GM21825 (cell line): ENCODE measurements at regions not wholly inside any gene's neighbourhood (a gene's known extent, or its start where the extent isn't known, plus 50 kb on each side); places are given as distances from the start of the nearest gene placed in this dataset.
"Not testable (repeated sequence)": the region's sequence is repeated elsewhere in the genome, so short reads cannot be mapped to it uniquely, and the experiment has no call there.

Experiments used
- ATAC-seq: cut with Tn5 transposase; IDR thresholded peaks from one replicate; pipeline ENCODE4 v1.9.1; 2021; ENCODE audit warnings: mild to moderate bottlenecking, moderate library complexity; ENCODE audit not compliant: unreplicated experiment

GRCh38 chr5:154702477-154702876 is 52.7 kb upstream of the LARP1 start:
- no peak for ATAC-seq

- not testable (repeated sequence) for ATAC-seq
These were observed 53.5 kb upstream of the LARP1 start for GRCh38 chr5:154701725-154702124.

- ATAC-seq: no peak
These were observed 54.0 kb upstream of the LARP1 start for GRCh38 chr5:154701181-154701580.

GRCh38 chr5:154700289-154700928 is 54.8 kb upstream of the LARP1 start:
- not testable (repeated sequence) for ATAC-seq

GRCh38 chr5:154698763-154699162 is 56.4 kb upstream of the LARP1 start:
- ATAC-seq: no peak

GRCh38 chr5:154697371-154697770 is 57.8 kb upstream of the LARP1 start:
- ATAC-seq: no peak

GRCh38 chr5:154696891-154697290 is 58.3 kb upstream of the LARP1 start:
- no peak for ATAC-seq

GRCh38 chr5:154694159-154694558 is 61.0 kb upstream of the LARP1 start:
- ATAC-seq: no peak

GRCh38 chr5:154690488-154690887 is 64.7 kb upstream of the LARP1 start:
- ATAC-seq: no peak

GRCh38 chr5:154686490-154686889 is 68.7 kb upstream of the LARP1 start:
- no peak for ATAC-seq

GRCh38 chr5:154683101-154683880 is 71.9 kb upstream of the LARP1 start:
- peak; percentile 39 for ATAC-seq

GRCh38 chr5:154679501-154679900 is 75.7 kb upstream of the LARP1 start:
- no peak for ATAC-seq

- no peak for ATAC-seq
These were observed 77.3 kb upstream of the LARP1 start for GRCh38 chr5:154677921-154678320.

- no peak for ATAC-seq
These were observed 78.7 kb upstream of the LARP1 start for GRCh38 chr5:154676508-154676907.

- no peak for ATAC-seq
These were observed 81.1 kb upstream of the LARP1 start for GRCh38 chr5:154674029-154674428.

- ATAC-seq: no peak
These were observed 81.7 kb upstream of the LARP1 start for GRCh38 chr5:154673506-154673905.

GRCh38 chr5:154669913-154670312 is 85.3 kb upstream of the LARP1 start:
- not testable (repeated sequence) for ATAC-seq

- ATAC-seq: no peak
These were observed 85.8 kb upstream of the LARP1 start for GRCh38 chr5:154669402-154669801.

- no peak for ATAC-seq
These were observed 90.3 kb upstream of the LARP1 start for GRCh38 chr5:154664869-154665268.

GRCh38 chr5:154663424-154663823 is 91.8 kb upstream of the LARP1 start:
- no peak for ATAC-seq

GRCh38 chr5:154654486-154655371 is 100.4 kb upstream of the LARP1 start:
- no peak for ATAC-seq
